ES-I3 (cell line): ENCODE measurements at regions not wholly inside any gene's neighbourhood (a gene's known extent, or its start where the extent isn't known, plus 50 kb on each side); places are given as distances from the start of the nearest gene placed in this dataset.
"Not testable (repeated sequence)": the region's sequence is repeated elsewhere in the genome, so short reads cannot be mapped to it uniquely, and the experiment has no call there.

Source experiments
- H3K36me3 ChIP-seq: 2 replicates; pipeline ENCODE4 v1.6.1; 2013; ENCODE audit warnings: mild to moderate bottlenecking, low read length, control low read depth, moderate library complexity; ENCODE audit not compliant: insufficient read depth
- H3K4me1 ChIP-seq: 2 replicates; pipeline ENCODE4 v1.6.1; 2013; ENCODE audit warnings: mild to moderate bottlenecking, control low read depth, low read length; ENCODE audit not compliant: insufficient read depth
- H3K9ac ChIP-seq: 2 replicates; pipeline ENCODE4 v1.6.1; 2013; ENCODE audit warnings: low read depth, mild to moderate bottlenecking, low read length, moderate library complexity
- H3K9me3 ChIP-seq: 2 replicates; pipeline ENCODE4 v1.6.1; 2013; ENCODE audit warnings: mild to moderate bottlenecking, low read length, moderate library complexity; ENCODE audit not compliant: control insufficient read depth, insufficient read depth

- Histone ChIP-seq H3K9me3 (no peaks in the 10 kb centered on the region; the same call in 1 of the 2 replicates), H3K36me3 (no peaks in the 10 kb centered on the region), H3K4me1 (peaks cover 4% of the 10 kb centered on the region; the same call in 1 of the 2 replicates), H3K9ac (no peak overlapping the region)
These were observed 365.6 kb downstream of the BCL11B start for GRCh38 chr14:98906123-98906995.

GRCh38 chr14:98907271-98907670, 364.7 kb downstream of the BCL11B start:
- Histone ChIP-seq H3K9ac (no peak overlapping the region), H3K4me1 (peaks cover 4% of the 10 kb centered on the region; the same call in 1 of the 2 replicates), H3K9me3 (no peaks in the 10 kb centered on the region; the same call in 1 of the 2 replicates), H3K36me3 (no peaks in the 10 kb centered on the region)

GRCh38 chr14:98908050-98908449, 363.9 kb downstream of the BCL11B start:
- no peaks in the 10 kb centered on the region; the same call in 1 of the 2 replicates for H3K9me3 ChIP-seq
- H3K36me3 ChIP-seq: no peaks in the 10 kb centered on the region
- H3K4me1 ChIP-seq: peaks cover 4% of the 10 kb centered on the region; the same call in 1 of the 2 replicates
- H3K9ac ChIP-seq: no peak overlapping the region

GRCh38 chr14:98909251-98909944, 362.6 kb downstream of the BCL11B start:
- H3K9ac ChIP-seq: no peak overlapping the region
- H3K4me1 ChIP-seq: peaks cover 4% of the 10 kb centered on the region; the same call in 1 of the 2 replicates
- no peaks in the 10 kb centered on the region for H3K36me3 ChIP-seq
- no peaks in the 10 kb centered on the region; the same call in 1 of the 2 replicates for H3K9me3 ChIP-seq

GRCh38 chr14:98910061-98910460, 361.9 kb downstream of the BCL11B start:
- Histone ChIP-seq H3K4me1 (peaks cover 4% of the 10 kb centered on the region; the same call in 1 of the 2 replicates), H3K9me3 (no peaks in the 10 kb centered on the region; the same call in 1 of the 2 replicates), H3K36me3 (no peaks in the 10 kb centered on the region), H3K9ac (no peak overlapping the region)

GRCh38 chr14:98912655-98913054, 359.3 kb downstream of the BCL11B start:
- no peaks in the 10 kb centered on the region for H3K4me1 ChIP-seq
- H3K36me3 ChIP-seq: no peaks in the 10 kb centered on the region
- H3K9ac ChIP-seq: no peak overlapping the region
- H3K9me3 ChIP-seq: no peaks in the 10 kb centered on the region; the same call in 1 of the 2 replicates

- Histone ChIP-seq H3K9me3 (no peaks in the 10 kb centered on the region; the same call in 1 of the 2 replicates), H3K9ac (no peak overlapping the region), H3K36me3 (no peaks in the 10 kb centered on the region), H3K4me1 (no peaks in the 10 kb centered on the region)
These were observed 357.9 kb downstream of the BCL11B start for GRCh38 chr14:98913967-98914650.

- H3K4me1 ChIP-seq: no peaks in the 10 kb centered on the region
- no peak overlapping the region for H3K9ac ChIP-seq
- no peaks in the 10 kb centered on the region for H3K36me3 ChIP-seq
- H3K9me3 ChIP-seq: no peaks in the 10 kb centered on the region; the same call in 1 of the 2 replicates
These were observed 357.1 kb downstream of the BCL11B start for GRCh38 chr14:98914942-98915341.

- no peaks in the 10 kb centered on the region for H3K4me1 ChIP-seq
- no peaks in the 10 kb centered on the region for H3K9me3 ChIP-seq
- no peaks in the 10 kb centered on the region for H3K36me3 ChIP-seq
- no peak overlapping the region for H3K9ac ChIP-seq
These were observed 356.4 kb downstream of the BCL11B start for GRCh38 chr14:98915625-98916024.

- Histone ChIP-seq H3K4me1 (no peaks in the 10 kb centered on the region), H3K9me3 (no peaks in the 10 kb centered on the region), H3K9ac (no peak overlapping the region), H3K36me3 (no peaks in the 10 kb centered on the region)
These were observed 356.0 kb downstream of the BCL11B start for GRCh38 chr14:98916036-98916435.

GRCh38 chr14:98916476-98916875, 355.5 kb downstream of the BCL11B start:
- H3K4me1 ChIP-seq: no peaks in the 10 kb centered on the region

GRCh38 chr14:98919434-98919833, 352.6 kb downstream of the BCL11B start:
- Histone ChIP-seq H3K4me1 (no peaks in the 10 kb centered on the region), H3K9ac (no peak overlapping the region), H3K9me3 (no peaks in the 10 kb centered on the region), H3K36me3 (no peaks in the 10 kb centered on the region)

More at GRCh38 chr14:98916476-98916875, 355.5 kb downstream of the BCL11B start:
- Histone ChIP-seq H3K9ac (no peak overlapping the region), H3K36me3 (no peaks in the 10 kb centered on the region), H3K9me3 (no peaks in the 10 kb centered on the region)

- not testable (repeated sequence) for H3K4me1 ChIP-seq, H3K9ac ChIP-seq, H3K9me3 ChIP-seq, H3K36me3 ChIP-seq
These were observed 350.7 kb downstream of the BCL11B start for GRCh38 chr14:98921306-98921705.

GRCh38 chr14:98923596-98923995, 348.4 kb downstream of the BCL11B start:
- H3K4me1 ChIP-seq: no peaks in the 10 kb centered on the region
- H3K36me3 ChIP-seq: no peaks in the 10 kb centered on the region
- H3K9ac ChIP-seq: no peak overlapping the region
- no peaks in the 10 kb centered on the region for H3K9me3 ChIP-seq
